T-helper 2 cell treated with Interferon-gamma antibody and Interleukin-4, amounts not matched to agents 100 ng/mL and 5 ng/mL, for 36 hours (primary cell): ENCODE measurements at regions not wholly inside any gene's neighbourhood (a gene's known extent, or its start where the extent isn't known, plus 50 kb on each side); places are given as distances from the start of the nearest gene placed in this dataset.
"Not testable (repeated sequence)": the region's sequence is repeated elsewhere in the genome, so short reads cannot be mapped to it uniquely, and the experiment has no call there.

Source experiments
- intact Hi-C: fragments of 100-400 bp; cut with micrococcal nuclease; formaldehyde crosslinking; loops from one replicate; pipeline ENCODE4 v1.15.1; 2023

DNA sequence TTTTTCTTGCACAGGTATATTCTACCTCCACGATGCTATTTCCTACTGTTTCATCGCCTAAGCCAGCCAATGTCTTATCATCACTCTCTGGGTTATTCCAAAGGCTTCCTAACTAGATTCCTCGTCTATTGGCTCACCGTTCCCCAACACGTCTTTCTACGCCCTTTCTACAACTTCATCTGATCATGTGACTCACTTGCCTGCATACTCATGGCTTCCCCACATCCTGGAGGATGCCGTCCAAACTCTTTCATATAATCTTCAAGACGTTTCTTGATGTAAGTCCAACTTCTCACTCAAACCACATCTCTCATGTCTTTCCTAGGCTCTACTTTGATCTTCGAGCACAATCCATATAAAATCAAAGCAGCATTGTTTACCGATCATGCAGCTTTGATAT, 322.0 kb upstream of the PPARGC1A start:
- intact Hi-C loops: no loop called here

DNA sequence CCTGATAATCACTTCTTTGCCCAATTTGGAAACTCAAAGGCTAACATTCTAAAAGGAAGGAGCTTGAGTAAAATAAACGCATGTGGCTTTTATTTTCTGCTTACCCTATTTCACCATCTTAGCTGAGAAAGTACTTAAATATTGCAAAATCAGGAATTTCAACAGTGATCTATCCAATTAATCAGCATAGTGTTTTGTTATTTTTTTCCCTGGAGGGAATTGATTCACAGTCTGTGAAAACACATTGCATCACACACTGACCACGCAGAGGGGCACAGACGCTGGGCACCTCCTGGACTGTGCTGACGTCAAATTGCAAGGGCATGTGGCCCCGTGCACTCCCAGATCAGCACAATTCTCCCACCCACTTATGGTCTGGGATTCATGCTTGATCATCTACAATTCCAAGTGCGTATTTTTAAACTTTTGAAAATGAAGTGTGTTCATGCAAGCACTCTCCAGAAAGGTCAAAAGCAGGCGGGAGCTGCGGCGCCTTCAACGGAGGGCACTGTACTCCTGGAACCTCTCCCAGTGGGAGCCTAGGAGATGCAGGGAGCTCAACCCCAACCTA, 320.6 kb upstream of the PPARGC1A start:
- intact Hi-C loops: no loop called here

DNA sequence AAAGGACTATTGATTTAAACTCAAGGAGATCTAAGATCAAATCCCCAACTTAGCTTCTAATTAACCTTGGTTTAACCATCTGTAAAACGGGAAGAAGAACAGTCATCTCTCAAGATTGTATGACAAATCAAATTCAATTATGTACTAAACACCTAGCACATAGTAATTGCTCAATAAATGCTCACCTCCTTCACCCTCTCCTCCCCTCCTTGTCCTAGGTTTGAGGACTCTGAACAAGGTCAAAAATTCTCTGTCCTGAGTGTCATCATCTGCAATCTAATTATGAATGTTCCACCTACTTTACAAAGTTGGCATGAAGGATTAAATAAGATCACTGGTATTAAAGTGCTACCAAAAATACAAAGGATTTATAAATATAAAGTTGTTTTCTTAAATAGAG, 320.1 kb upstream of the PPARGC1A start:
- intact Hi-C loops: no loop called here

DNA sequence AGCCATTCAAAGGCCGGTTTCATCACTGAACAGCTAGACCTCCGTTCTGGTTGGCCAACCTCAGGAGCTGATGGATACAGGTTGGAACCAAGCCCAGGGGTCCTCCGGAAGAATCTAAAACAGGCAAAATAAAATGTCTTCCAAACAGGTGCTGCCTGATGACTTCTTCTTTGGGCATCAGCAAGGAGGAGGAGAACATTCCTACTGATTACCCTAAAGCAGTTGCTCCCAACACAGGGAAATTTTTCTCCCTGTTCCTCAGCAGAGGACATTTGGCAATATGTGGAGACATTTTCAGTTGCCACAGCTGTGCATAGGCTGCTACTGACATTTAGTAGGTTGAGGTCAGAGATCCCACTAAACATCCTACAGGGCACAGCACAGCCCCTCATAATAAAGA, 319.3 kb upstream of the PPARGC1A start:
- intact Hi-C loops: no loop called here

DNA sequence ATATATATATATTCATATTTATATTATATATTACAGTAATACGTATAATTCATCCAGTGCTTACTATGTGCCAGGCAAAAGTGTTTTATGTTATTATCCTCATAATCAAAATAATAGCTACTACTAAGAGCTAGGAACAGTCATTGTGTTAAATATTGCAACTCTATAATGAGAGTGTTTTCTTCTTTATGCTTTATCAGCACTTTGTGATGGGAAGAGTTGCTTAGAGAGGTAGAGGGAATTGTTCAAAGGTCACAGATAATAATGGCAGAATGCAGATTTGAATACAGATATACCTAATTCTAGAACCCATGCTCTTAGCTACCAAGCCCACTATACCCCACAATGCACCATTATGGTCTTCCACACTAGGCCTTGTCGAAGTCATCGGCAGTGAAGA, 318.8 kb upstream of the PPARGC1A start:
- intact Hi-C loops: no loop called here

DNA sequence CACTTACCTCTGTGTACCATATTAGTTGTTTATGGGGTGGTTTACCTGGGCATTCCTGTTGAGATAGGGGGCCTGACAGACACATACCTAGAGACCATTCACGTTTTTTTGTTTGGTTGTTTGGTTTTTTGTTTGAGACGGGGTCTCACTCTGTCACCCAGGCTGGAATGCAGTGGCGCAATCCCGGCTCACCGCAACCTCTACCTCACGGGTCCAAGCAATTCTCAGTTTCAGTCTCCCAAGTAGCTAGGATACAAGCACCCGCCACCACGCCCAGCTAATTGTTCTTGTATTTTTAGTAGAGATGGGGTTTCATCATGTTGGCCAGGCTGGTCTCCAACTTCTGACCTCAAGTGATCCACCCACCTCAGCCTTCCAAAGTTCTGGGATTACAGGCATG, 314.9 kb upstream of the PPARGC1A start:
- intact Hi-C loops: not testable (repeated sequence)

DNA sequence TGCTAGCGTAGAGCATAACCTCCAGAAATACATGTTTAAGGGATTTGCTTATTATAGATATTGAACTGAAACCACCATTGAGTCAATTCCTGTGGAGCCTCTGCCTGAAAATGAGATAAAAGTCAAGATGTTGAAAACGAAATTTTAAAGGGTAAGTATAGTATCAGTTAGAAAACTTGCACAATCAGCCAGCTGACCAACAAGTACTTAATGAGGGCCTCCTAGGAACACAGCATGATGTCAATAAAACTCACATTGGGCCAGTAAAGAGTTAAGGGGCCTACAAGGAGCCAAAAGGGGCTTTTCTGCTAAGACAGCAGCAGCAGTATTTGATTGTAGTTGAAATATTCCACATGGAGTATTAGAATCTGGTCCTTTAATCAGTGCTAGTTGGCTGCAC, 314.1 kb upstream of the PPARGC1A start:
- intact Hi-C loops: no loop called here

DNA sequence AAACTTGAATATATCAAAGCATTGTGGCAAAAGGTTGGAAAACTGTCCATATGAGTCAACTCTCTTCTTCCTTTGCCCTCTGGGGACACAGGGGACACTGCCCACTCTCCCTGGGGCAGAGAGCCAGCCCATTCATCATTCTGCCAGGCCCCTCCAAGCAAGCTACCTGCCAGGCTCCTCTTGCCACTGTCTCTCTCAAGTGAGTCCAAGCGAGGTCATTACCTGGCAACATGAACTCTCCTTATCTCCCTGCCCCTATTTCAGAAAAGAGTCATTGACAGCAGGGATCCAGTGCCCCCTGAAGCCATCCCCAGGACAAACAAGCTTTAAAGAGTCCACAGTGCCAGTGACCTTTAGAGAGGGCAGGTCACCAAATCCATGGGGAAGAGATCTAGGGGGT, 312.7 kb upstream of the PPARGC1A start:
- intact Hi-C loops: no loop called here

DNA sequence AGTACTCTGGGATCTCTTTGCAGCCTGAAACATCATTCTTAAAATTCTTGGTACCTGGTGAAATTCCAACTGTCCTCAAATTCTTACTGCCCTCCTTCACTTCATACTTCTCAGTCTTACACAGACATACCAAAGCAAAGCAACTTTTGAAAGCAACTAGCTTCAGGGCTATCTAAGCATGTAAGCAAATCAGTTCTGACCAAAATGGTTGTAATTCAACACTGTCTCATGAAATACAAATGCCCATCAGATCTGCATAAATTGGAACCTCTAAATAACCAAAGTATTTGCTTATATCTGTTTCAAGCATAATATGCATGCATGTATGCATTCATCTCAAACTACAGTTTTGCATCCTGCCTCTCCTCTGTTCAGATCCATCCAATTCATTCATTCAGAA, 308.1 kb upstream of the PPARGC1A start:
- intact Hi-C loops: no loop called here

DNA sequence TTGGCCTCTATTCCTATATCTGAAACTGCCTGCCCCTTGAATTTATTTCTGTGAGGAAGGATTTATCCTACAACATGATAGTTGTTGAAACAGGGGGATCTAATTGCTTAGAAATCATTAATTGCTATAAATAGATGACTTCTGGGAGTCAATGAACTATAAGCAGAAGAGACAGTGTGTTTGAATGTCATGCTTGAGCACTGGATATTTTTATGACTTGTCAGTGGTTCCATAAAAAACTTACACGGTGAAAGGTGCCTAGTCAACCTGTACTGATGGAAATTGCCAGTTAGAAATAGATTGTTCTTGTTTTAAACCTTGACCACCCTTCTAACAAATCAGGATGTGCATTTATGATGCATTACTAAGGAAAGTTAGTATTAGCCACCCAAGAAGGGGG, 306.9 kb upstream of the PPARGC1A start:
- intact Hi-C loops: no loop called here

DNA sequence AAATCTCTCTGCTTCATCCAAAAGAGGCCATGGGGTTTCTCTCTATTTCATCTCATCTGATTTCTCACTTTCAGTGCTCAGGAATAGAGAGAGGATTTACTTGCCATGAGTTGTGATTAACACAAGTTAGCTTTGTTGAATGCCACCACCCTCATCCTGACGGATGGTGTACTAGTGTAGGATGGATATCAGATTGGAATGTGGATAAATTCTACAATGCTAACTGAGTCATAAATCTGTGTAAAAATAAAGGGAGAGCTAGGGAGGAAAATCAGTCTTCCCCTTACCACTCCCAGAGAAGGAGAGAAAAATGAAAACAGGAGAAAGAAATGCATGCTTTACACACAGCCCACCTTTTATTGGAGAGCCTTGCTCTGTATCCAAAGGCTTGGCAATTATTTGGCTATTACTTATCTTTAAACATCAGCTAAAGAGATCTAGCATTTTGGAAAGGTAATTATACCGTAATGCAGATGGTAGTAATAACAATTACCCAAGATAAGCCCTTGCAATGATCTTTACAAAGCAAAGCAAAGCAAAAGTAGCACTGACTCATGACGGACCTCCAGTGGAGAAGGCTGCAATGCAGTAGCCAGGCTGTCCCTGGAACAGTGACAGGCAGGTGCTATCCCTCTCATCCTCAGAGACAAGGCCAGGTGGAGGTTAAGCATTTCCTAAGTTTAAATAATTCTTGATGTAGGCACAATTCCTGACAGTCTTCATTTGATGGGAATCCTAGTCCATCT, 306.3 kb upstream of the PPARGC1A start:
- intact Hi-C loops: no loop called here

DNA sequence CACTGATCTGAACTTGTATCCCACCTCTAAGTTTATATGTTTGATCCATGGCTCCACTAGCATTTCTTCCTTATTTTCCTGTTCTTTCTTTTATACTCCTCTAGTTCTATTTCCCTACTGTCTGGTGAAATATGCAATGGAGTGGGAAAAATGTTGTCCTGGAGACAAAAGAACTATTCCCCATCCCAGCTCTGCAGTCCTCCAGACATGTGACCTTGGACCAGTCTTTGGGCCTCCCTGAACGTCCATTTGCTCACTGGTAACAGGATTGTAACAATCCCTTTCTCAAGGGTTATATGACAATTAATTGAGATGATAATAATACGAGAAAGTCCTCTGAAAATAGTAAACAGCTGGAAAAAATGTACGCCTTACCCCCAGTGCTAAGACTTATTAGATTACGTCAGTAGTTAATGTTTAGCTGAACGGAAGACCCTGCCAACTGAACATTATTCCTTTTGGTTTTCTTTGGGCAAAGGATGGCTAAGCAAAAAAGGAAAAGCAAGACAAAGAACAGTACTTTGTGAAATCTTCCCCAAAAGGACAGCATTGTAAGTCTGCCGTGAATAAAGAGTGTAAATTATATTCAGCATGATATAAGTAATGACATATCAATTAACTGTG, 302.3 kb upstream of the PPARGC1A start:
- intact Hi-C loops: no loop called here

DNA sequence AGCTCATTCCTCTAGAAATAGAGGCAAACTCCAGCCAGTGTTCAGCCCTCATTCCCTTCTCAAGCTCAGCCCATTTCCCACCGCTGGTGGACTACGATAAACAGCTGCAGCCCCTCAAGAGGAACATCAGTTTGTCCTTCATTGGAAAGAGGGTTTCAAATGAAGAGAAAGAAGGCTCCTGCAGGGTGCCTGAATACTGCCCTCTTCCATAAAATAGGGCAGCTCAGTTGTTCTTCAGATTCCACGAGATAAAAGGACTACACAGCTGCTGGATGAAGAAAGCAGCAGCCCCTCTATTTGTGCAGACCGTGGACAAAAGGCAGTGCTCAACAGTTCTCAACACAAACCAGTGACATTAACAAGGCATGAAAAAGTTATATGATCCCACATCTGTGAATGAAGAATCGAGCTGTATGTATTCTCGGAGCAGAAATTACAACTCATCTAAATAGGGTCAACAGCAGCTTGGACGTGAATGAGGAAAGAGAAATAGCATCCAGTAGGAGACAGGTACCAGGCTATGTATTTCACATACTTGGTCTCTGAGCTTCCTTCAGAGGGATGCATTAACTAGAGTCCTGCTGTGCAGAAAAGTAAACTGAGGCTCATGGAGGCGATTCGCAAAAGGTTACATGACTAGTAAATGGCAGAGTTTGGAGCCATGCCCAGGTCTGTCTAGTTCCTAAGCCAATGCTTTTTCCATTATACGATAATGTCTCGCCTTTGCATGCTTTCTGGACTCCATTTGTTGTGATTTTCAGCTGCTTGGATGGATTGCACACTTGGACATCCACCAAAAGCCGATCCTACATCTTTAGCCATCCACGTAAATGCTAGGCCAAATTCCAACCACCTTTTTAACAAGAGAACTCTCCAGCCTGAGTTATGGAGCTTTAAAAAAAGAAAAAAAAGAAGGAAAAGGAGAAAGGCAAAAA, 301.2 kb upstream of the PPARGC1A start:
- intact Hi-C loops: no loop called here

DNA sequence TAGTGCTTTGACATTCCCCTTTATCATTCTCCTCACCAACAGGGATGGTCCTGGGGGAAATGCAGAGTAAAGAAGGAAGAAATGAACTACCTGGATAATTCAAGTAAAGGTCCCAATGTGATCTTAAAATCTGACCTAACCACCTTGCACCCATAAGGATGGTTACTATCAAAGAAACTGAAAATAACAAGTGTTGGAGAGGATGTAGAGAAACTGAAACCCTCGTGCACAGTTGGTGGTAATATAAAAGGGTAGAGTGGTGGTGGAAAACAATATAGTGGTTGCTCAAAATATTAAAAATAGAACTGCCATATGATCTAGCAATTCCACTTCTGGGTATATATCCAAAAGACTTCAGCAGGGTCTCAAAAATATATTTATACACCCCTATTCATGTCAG, 298.6 kb upstream of the PPARGC1A start:
- intact Hi-C loops: no loop called here

DNA sequence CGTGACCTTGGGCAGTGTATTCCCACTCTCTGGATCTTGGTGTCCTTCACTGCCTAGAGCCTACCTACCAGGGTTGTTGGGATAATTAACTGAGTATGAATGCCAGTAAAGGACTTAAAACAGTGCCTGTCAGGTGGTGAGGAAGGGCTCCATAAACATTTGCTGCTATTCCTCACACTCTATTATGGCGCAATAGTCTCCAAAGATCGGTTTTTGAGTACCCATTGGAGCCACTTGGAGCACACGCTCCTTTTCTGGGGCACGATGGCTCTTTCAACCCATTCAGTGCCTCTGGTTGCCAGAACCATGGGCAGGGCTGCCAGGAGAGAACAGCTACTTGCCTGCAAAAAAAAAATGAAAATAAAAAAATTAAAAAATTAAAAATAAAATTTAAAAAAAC, 296.6 kb upstream of the PPARGC1A start:
- intact Hi-C loops: no loop called here

DNA sequence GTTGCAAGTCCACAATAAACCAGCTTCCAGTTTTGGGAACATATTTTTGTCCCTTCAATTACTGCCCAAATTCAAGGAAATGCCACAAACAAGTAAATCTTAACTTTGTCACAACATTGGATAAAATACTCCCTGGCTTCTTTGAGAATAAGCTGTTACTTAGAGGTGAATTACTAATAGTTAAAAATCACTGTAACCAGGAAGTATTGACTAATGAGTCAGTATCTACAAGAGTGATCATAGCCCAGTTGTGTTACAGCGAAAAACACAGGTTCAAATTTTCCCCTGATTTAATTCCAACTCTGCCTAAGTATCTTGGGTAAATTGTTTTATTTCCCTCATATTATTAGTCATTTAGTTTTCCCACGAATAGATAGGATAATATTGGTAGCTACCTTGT, 291.2 kb upstream of the PPARGC1A start:
- intact Hi-C loops: no loop called here

DNA sequence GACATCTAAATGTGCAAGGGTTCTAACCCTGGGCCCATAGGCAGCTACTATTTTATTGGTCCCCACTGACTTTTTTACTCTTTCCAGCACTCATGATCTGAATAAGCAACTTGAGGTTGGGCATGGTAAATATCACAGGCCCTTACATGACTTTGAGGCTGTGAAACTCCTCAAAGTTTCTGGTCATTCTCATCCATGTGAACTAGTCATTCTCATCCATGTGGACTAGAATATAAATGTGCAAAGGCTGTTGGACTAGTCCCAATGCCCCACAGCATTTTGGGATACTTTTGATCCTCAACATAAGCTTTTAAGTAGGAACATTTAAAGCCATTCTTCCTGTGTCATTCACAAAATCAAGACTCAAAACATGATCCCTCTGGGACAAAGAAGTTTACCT, 290.7 kb upstream of the PPARGC1A start:
- intact Hi-C loops: no loop called here

DNA sequence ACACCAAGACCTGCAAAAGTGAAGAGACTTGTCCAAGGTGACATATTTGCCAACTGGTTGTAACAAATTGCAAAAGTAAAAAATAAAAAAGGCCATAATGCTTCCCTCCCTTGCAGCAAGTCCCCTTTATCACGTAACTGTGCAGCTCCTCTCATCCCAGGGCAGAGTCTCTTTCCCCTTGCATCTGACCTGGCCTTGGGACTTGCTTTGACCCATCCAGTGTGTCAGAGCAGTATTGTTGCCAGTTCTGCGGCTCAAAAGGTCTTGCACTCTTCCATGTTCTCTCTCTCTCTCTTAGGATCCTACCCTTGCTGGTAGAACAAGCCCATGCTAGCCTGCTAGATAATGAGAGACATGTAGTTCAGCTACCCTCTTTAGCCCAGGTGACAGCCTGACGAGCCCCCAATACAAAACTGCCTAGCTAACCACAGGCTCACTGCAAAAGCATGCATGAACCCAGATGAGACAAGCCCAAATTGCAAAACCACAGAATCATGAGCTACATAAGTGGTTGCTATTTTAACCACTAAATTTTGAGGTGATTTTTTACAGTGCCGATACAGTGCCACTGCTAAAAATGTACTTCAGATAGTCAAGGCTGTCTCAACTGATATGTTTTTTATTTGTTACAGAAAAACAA, 289.5 kb upstream of the PPARGC1A start:
- intact Hi-C loops: no loop called here

DNA sequence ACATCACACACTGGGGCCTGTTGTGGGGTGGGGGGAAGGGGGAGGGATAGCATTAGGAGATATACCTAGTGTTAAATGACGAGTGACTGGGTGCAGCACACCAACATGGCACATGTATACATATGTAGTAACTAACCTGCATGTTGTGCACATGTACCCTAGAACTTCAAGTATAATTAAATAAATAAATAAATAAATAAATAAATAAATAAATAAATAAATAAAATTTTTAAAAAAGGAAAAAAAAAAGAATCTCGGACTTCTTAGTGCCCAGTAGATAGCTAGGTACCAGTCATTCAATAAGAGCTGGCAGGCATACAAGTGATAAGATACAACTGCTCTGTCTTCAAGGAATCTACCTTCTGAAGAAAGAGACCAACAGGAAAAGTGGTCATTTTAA, 287.6 kb upstream of the PPARGC1A start:
- intact Hi-C loops: not testable (repeated sequence)

DNA sequence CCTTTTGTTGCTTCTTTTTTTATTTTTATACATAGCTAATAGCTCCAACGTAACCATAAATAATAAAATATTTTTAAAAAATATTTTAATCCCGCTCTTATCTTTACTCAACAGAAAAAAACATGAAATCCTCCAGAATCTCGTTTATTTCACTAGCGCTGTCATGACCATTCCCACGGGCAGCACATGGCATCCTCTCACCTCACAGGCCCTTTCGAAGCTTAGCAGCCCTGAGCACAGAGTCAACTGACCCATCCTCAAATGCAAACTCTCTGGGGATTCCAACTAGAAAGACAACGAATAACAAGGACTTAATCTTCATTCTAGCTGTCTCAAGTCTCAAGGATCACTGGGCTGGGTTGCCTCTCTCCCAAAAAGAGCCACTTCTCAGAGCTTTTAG, 285.9 kb upstream of the PPARGC1A start:
- intact Hi-C loops: no loop called here

DNA sequence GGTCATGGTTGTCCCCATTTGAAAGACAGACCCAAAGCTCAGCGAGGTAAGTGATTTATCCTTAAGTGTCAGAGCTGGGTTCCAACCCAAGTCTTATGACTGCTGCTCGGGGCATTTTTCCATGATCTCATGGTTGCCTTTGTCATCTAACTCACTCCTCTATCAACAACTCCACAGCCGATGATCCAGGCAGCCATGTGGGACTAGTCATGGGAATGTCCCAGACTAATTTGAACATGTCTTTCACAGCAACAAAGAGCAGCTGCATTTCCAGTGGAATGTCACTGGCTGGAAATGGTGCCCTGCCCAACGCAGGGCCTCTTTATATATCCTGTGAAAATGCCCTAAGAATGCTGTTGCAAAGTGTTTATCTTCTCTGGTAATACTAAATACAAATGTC, 284.8 kb upstream of the PPARGC1A start:
- intact Hi-C loops: no loop called here
